Astrocyte of the spinal cord (primary cell): ENCODE measurements at regions not wholly inside any gene's neighbourhood (a gene's known extent, or its start where the extent isn't known, plus 50 kb on each side); places are given as distances from the start of the nearest gene placed in this dataset.

Experiments used
- DNase-seq: peaks from one replicate; pipeline ENCODE4 v3.0.0; 2011; ENCODE audit warnings: low read depth, low spot score
- H3K4me3 ChIP-seq: 2 replicates; pipeline ENCODE4 v1.5.1; 2011; ENCODE audit warnings: low read depth, mild to moderate bottlenecking, low read length, moderate library complexity
- CTCF ChIP-seq: IDR thresholded peaks from 2 replicates; pipeline ENCODE4 v1.5.1; 2012; ENCODE audit warnings: low read depth, mild to moderate bottlenecking, low read length, inconsistent platforms
- in situ Hi-C: cut with HindIII; loops from 2 replicates; pipeline ENCODE4 v1.10.0; 2017; ENCODE audit warnings: low sequenced_read_pairs

- H3K4me3 ChIP-seq, result no peak overlapping the region
- in situ Hi-C loops, result no loop called here
- no peak for DNase-seq
- TF ChIP-seq CTCF, result no peak
Observed at GRCh38 chr9:25397746-25398145, 280.5 kb downstream of the TUSC1 start.

DNA sequence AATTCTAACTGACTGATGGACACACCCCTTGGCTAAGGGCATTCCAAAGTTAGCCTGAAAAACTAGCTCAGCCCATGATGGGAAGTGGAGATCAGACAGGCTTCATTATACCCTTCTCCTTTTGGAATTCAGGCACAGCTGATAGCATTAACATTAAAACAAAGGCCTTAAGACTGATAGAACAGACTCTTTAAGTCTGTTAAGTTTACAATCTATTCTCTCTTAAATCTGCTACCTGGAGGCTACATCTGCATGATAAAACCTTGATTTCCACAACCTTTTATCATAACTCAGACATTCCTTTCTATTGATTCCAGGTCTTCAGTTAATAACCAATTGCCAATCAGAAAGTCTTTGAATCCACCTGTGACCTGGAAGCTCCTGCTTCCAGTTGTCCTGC, 281.4 kb downstream of the TUSC1 start:
- no peak for TF ChIP-seq CTCF
- DNase-seq, result no peak
- in situ Hi-C loops, result no loop called here
- no peak overlapping the region for H3K4me3 ChIP-seq

- in situ Hi-C loops, result no loop called here
- H3K4me3 ChIP-seq, result no peak overlapping the region
- no peak for DNase-seq
- TF ChIP-seq CTCF, result no peak
Observed at GRCh38 chr9:25381141-25381540, 297.1 kb downstream of the TUSC1 start.

GRCh38 chr9:25377039-25377438, 301.2 kb downstream of the TUSC1 start:
- H3K4me3 ChIP-seq, result no peak overlapping the region
- in situ Hi-C loops, result no loop called here
- TF ChIP-seq CTCF, result no peak
- no peak for DNase-seq

DNA sequence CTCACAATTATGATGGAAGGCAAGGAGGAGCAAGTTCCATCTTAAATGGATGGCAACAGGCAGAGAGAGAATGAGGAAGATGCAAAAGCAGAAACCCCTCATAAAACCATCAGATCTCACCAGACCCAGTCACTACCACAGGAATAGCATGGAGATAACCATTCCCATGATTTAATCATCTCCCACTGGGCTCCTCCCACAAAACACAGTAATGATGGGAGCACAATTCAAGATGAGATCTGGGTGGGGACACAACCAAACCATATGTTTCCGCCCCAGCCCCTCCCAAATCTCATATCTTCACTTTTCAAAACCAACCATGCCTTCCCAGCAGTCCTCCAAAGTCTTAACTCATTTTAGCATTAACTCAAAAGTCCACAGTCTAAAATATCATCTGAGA, 304.0 kb downstream of the TUSC1 start:
- TF ChIP-seq CTCF, result no peak
- H3K4me3 ChIP-seq, result no peak overlapping the region
- in situ Hi-C loops, result no loop called here
- DNase-seq, result no peak

DNA sequence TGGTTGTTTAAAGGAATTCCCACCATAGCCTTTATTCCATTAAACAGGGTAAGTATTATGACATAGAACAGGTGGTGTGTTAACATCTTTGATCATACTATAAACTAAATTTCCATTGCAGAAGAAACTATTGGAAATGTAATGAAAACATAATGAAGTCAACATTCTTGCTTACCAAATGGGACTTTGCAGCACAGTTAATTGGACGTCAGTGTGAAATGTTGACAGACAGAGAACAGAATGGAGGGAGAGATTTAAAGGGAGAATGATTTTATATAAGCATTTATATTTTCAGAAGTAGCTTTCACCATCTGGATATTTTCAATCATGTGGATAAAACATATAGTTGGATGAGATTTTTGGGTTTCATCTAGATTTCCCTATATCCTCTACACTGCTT, 311.3 kb downstream of the TUSC1 start:
- no peak overlapping the region for H3K4me3 ChIP-seq
- in situ Hi-C loops, result no loop called here

More for the DNA sequence above, 311.3 kb downstream of the TUSC1 start:
- DNase-seq, result no peak
- no peak for TF ChIP-seq CTCF
